Activated naive CD8-positive, alpha-beta T cell treated with anti-CD3 and anti-CD28 coated beads, Interleukin-2, amount 10 ng/mL, durations not matched to agents 7 days and 5 days (primary cell): ENCODE measurements at regions not wholly inside any gene's neighbourhood (a gene's known extent, or its start where the extent isn't known, plus 50 kb on each side); places are given as distances from the start of the nearest gene placed in this dataset.

ENCODE experiments used
- ATAC-seq: fragments of 150-1000 bp; cut with Tn5 transposase; one replicate; pipeline ENCODE4 v1.10.0; 2021; ENCODE audit warnings: low read depth, moderate library complexity
- POLR2A ChIA-PET: fragments of 350-600 bp; sonication (Branson Sonifier 250); formaldehyde crosslinking; loops from one replicate; lab custom pipeline; 2021; ENCODE audit warnings: antibody characterized with exemption; lab: Charles Lee
- DNase-seq: peaks from one replicate; pipeline ENCODE4 v3.0.0; 2021
- H3K27ac Mint-ChIP-seq: one replicate; pipeline ENCODE4 v1.8.0; 2022; ENCODE audit warnings: mild to moderate bottlenecking, mixed read lengths
- H3K27me3 Mint-ChIP-seq: one replicate; pipeline ENCODE4 v1.8.0; 2022; ENCODE audit warnings: mild to moderate bottlenecking, moderate library complexity, mixed read lengths
- H3K36me3 Mint-ChIP-seq: one replicate; pipeline ENCODE4 v1.8.0; 2021; ENCODE audit warnings: mild to moderate bottlenecking, mixed read lengths
- H3K4me1 Mint-ChIP-seq: one replicate; pipeline ENCODE4 v1.8.0; 2021; ENCODE audit warnings: mixed read lengths
- H3K4me3 Mint-ChIP-seq: one replicate; pipeline ENCODE4 v1.8.0; 2022; ENCODE audit warnings: mild to moderate bottlenecking, moderate library complexity, mixed read lengths
- H3K9me3 Mint-ChIP-seq: one replicate; pipeline ENCODE4 v1.8.0; 2021; ENCODE audit warnings: mixed read lengths

GRCh38 chr11:71305041-71305440 lies 52.7 kb upstream of the SHANK2 start:
- no peak for ATAC-seq
- Mint-ChIP-seq H3K4me3 (no peak overlapping the region), H3K36me3 (no peaks in the 10 kb centered on the region), H3K27me3 (peaks cover 3% of the 10 kb centered on the region), H3K9me3 (no peaks in the 10 kb centered on the region), H3K27ac (no peak overlapping the region), H3K4me1 (no peaks in the 10 kb centered on the region)
- POLR2A ChIA-PET: no interaction called here
- no peak for DNase-seq

GRCh38 chr11:71304491-71304890 lies 52.1 kb upstream of the SHANK2 start:
- DNase-seq: no peak
- H3K36me3 Mint-ChIP-seq: no peaks in the 10 kb centered on the region
- POLR2A ChIA-PET: no interaction called here
- H3K9me3 Mint-ChIP-seq: no peaks in the 10 kb centered on the region
- H3K4me1 Mint-ChIP-seq: no peaks in the 10 kb centered on the region
- no peak overlapping the region for H3K27ac Mint-ChIP-seq
- no peak overlapping the region for H3K4me3 Mint-ChIP-seq
- ATAC-seq: no peak
- H3K27me3 Mint-ChIP-seq: peaks cover 3% of the 10 kb centered on the region

DNA sequence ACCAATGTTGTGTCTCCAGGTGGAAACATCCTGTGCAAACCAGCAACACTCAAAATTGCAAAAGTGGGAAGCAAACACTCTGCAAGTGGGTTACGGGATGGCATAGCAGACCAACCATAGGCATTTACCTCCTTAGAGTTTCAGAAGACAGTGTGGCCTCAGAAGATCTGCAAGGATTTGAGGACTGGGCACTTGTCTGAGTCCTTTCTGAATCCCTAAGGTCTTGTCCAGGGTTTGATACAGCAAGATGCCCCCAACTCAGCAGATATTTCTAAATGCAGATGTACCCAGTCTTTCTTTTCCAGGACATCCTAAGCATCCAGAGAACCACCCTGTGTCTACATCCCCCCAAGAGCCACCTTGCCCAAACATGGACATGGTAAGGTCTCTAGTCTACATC lies 51.7 kb upstream of the SHANK2 start:
- no peaks in the 10 kb centered on the region for H3K4me1 Mint-ChIP-seq
- peaks cover 3% of the 10 kb centered on the region for H3K27me3 Mint-ChIP-seq
- no peaks in the 10 kb centered on the region for H3K36me3 Mint-ChIP-seq
- ATAC-seq (no peak), DNase-seq (no peak)
- no peaks in the 10 kb centered on the region for H3K9me3 Mint-ChIP-seq
- no peak overlapping the region for H3K4me3 Mint-ChIP-seq
- POLR2A ChIA-PET: no interaction called here
- no peak overlapping the region for H3K27ac Mint-ChIP-seq

DNA sequence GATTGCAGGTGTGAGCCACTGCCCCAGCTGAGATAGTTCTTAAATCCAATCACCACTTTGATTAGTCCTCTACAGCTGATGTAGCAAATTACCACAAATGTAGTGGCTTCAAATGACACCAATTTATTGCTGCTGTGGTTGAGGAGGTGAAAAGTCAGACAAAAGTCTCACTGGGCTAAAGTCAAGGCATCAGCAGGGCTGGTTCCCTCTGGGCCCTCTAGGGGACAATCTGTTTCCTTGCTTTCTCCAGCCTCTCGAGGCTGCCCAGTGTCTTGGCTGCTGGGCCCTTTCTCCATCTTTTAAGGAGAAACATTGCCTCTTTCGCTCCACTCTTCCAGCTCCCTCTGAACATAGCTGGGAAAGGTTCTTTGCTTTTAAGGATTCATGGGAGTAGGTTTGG lies 50.5 kb upstream of the SHANK2 start:
- no peak overlapping the region for H3K4me3 Mint-ChIP-seq
- no peak for ATAC-seq
- H3K9me3 Mint-ChIP-seq: no peaks in the 10 kb centered on the region
- no peaks in the 10 kb centered on the region for H3K4me1 Mint-ChIP-seq
- POLR2A ChIA-PET: no interaction called here
- no peaks in the 10 kb centered on the region for H3K36me3 Mint-ChIP-seq
- H3K27me3 Mint-ChIP-seq: peaks cover 3% of the 10 kb centered on the region
- DNase-seq: no peak
- no peak overlapping the region for H3K27ac Mint-ChIP-seq

DNA sequence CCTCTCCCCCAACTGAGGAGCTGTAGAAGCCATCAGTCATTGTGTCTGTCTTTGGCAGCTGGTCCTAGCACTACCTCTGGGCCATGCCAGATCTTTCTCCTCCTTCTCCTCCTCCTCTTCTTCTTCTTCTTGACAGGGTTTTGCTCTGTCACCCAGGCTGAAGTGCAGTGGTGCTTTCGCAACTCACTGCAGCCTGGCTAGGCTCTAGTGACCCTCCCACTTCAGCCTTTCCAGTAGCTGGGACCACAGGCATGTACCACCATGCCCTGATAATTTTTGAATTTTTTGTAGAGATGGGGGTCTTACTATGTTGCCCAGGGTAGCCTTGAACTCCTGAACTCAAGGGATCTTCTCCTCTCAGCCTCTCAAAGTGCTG lies 50.1 kb upstream of the SHANK2 start:
- Mint-ChIP-seq H3K27ac (no peak overlapping the region), H3K27me3 (peaks cover 3% of the 10 kb centered on the region), H3K9me3 (no peaks in the 10 kb centered on the region), H3K4me1 (no peaks in the 10 kb centered on the region), H3K36me3 (no peaks in the 10 kb centered on the region), H3K4me3 (no peak overlapping the region)
- DNase-seq: no peak
- POLR2A ChIA-PET: no interaction called here
- no peak for ATAC-seq
